ENCODE measurements at regions not wholly inside any gene's neighbourhood (a gene's known extent, or its start where the extent isn't known, plus 50 kb on each side); places are given as distances from the start of the nearest gene placed in this dataset.

DNA sequence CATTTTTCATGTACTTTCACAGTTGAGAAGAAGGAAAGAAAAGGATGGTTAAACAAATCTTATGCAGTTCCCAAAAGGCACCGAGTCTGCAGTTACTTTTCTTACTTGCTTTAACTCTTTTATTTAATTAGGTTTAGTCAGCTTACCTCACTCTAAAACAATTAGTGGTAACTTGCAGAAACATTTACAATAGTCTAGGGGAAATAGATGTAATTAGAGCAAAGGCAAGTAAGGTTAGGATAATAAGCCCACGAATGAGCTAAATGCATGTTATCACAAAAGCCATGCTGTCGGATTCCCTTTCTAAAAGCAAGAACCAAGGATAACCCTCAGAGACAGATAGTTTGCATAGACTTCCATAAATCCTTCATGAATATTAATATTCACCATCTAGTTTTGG, 82.0 kb upstream of the VCX2 start:
- TF ChIP-seq, protein P1, sequence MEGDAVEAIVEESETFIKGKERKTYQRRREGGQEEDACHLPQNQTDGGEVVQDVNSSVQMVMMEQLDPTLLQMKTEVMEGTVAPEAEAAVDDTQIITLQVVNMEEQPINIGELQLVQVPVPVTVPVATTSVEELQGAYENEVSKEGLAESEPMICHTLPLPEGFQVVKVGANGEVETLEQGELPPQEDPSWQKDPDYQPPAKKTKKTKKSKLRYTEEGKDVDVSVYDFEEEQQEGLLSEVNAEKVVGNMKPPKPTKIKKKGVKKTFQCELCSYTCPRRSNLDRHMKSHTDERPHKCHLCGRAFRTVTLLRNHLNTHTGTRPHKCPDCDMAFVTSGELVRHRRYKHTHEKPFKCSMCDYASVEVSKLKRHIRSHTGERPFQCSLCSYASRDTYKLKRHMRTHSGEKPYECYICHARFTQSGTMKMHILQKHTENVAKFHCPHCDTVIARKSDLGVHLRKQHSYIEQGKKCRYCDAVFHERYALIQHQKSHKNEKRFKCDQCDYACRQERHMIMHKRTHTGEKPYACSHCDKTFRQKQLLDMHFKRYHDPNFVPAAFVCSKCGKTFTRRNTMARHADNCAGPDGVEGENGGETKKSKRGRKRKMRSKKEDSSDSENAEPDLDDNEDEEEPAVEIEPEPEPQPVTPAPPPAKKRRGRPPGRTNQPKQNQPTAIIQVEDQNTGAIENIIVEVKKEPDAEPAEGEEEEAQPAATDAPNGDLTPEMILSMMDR (IDR thresholded peaks at IDR 0.05) = no peak
- TF ChIP-seq POLR2A (IDR thresholded peaks at IDR 0.05) = no peak
- no peak for TF ChIP-seq POLR2AphosphoS5 (IDR thresholded peaks at IDR 0.05)

All from breast epithelium (tissue), 3 donors.